HCT116 (cell line): ENCODE measurements at regions not wholly inside any gene's neighbourhood (a gene's known extent, or its start where the extent isn't known, plus 50 kb on each side); places are given as distances from the start of the nearest gene placed in this dataset.
"Not testable (repeated sequence)": the region's sequence is repeated elsewhere in the genome, so short reads cannot be mapped to it uniquely, and the experiment has no call there.

Source experiments
- ATAC-seq: fragments of 200-7000 bp; cut with Tn5 transposase; 2 replicates; pipeline ENCODE4 v1.9.1; 2020; ENCODE audit warnings: mild to moderate bottlenecking, moderate library complexity
- BruUV-seq: library from RNA; stranded (reverse); fragments of 400-500 nt; replicated peaks from 2 replicates; lab custom pipeline; 2021; lab: Mats Ljungman, UMichigan
- CTCF ChIA-PET: fragments of 300-600 bp; sonication (Branson Sonifier 250); formaldehyde crosslinking; loops from one replicate; lab custom pipeline; 2021; ENCODE audit warnings: antibody characterized with exemption; lab: Charles Lee
- POLR2A ChIA-PET: fragments of 300-600, 350-600 bp; sonication (Branson Sonifier 250); formaldehyde crosslinking; loops from one replicate; lab custom pipeline; 2021; ENCODE audit warnings: antibody characterized with exemption; lab: Charles Lee
- RAD21 ChIA-PET, 2 experiments: fragments of 300-600 bp; sonication (Branson Sonifier 250); formaldehyde crosslinking; loops; one replicate each; lab custom pipeline; 2023; ENCODE audit warnings: low total read pairs in 2 of 2; ENCODE audit not compliant: uncharacterized antibody in 2 of 2, unreplicated experiment in 2 of 2, low non-redundant PET in 1 of 2; lab: Charles Lee
- DNase-seq: peaks from one replicate; pipeline ENCODE4 v3.0.0-alpha.2; 2010; ENCODE audit warnings: low read depth, low spot score
- H2AFZ ChIP-seq: fragments of 200-600 bp; shearing (Covaris generic), sonication (generic); 2 replicates; pipeline ENCODE4 v1.6.1; 2017; ENCODE audit warnings: low read depth, mixed run types, mixed read lengths, antibody characterized with exemption, low read length; ENCODE audit not compliant: poor library complexity, severe bottlenecking
- H3K27ac ChIP-seq: 2 replicates; pipeline ENCODE4 v1.5.1; 2012; ENCODE audit warnings: low read depth, low read length
- H3K27me3 ChIP-seq: fragments of 200-600 bp; sonication (generic); 2 replicates; pipeline ENCODE4 v1.6.1; 2016; ENCODE audit warnings: mixed run types, low read length, mixed read lengths; ENCODE audit not compliant: insufficient read depth
- H3K36me3 ChIP-seq, 2 experiments: fragments of 200-500 bp in 1 of 2; fragments of 200-600 bp in 1 of 2; sonication (Bioruptor generic) in 1 of 2; sonication (generic) in 1 of 2; 2 replicates each; pipeline versions ENCODE4 v1.5.1 to v1.6.1; 2014 to 2016; ENCODE audit warnings: low read length in 2 of 2, inconsistent platforms in 1 of 2, mixed read lengths in 1 of 2, mixed run types in 1 of 2; ENCODE audit not compliant: insufficient read depth in 2 of 2, control insufficient read depth in 1 of 2
- H3K4me1 ChIP-seq, 2 experiments: fragments of 200-600 bp in 1 of 2; sonication (generic) in 1 of 2; 2 replicates each; pipeline versions ENCODE4 v1.5.1 to v1.6.1; 2012 to 2017; ENCODE audit warnings: low read length in 2 of 2, inconsistent platforms in 1 of 2, mild to moderate bottlenecking in 1 of 2, mixed read lengths in 1 of 2, mixed run types in 1 of 2, moderate library complexity in 1 of 2; ENCODE audit not compliant: insufficient read depth in 2 of 2, control insufficient read depth in 1 of 2
- H3K4me2 ChIP-seq: fragments of 200-600 bp; sonication (generic); 2 replicates; pipeline ENCODE4 v1.6.1; 2017; ENCODE audit warnings: mixed run types, low read length, mixed read lengths
- H3K4me3 ChIP-seq, 2 experiments: fragments of 200-600 bp in 1 of 2; sonication (generic) in 1 of 2; replicated peaks in 1 of 2; 2 replicates each; pipeline ENCODE4 v1.5.1; 2011 to 2016; ENCODE audit warnings: low read length in 2 of 2, control low read depth in 1 of 2, low read depth in 1 of 2, mild to moderate bottlenecking in 1 of 2, mixed read lengths in 1 of 2, mixed run types in 1 of 2
- H3K79me2 ChIP-seq: fragments of 200-600 bp; sonication (generic); 2 replicates; pipeline ENCODE4 v1.6.1; 2017; ENCODE audit warnings: mild to moderate bottlenecking, mixed run types, low read length, moderate library complexity, mixed read lengths; ENCODE audit not compliant: insufficient read depth
- H3K9ac ChIP-seq: fragments of 200-600 bp; sonication (generic); 2 replicates; pipeline ENCODE4 v1.6.1; 2016; ENCODE audit warnings: low read length, mixed read lengths
- H3K9me2 ChIP-seq: fragments of 200-600 bp; sonication (generic), shearing (Covaris generic); 2 replicates; pipeline ENCODE4 v1.6.1; 2017; ENCODE audit warnings: mixed run types, mild to moderate bottlenecking, moderate library complexity; ENCODE audit not compliant: insufficient read depth
- H3K9me3 ChIP-seq, 2 experiments: fragments of 200-500 bp in 1 of 2; fragments of 200-600 bp in 1 of 2; sonication (Bioruptor generic) in 1 of 2; sonication (generic) in 1 of 2; 2 replicates each; pipeline ENCODE4 v1.6.1; 2014 to 2017; ENCODE audit warnings: low read length in 2 of 2, mixed read lengths in 2 of 2, inconsistent platforms in 1 of 2, low read depth in 1 of 2, mild to moderate bottlenecking in 1 of 2, mixed run types in 1 of 2, moderate library complexity in 1 of 2; ENCODE audit not compliant: control insufficient read depth in 1 of 2, insufficient read depth in 1 of 2
- H4K20me1 ChIP-seq: fragments of 200-600 bp; sonication (generic), shearing (Covaris generic); 2 replicates; pipeline ENCODE4 v1.6.1; 2017; ENCODE audit warnings: mixed run types, mild to moderate bottlenecking, moderate library complexity; ENCODE audit not compliant: insufficient read depth
- CBX3 ChIP-seq: IDR thresholded peaks from 2 replicates; pipeline ENCODE4 v1.6.1; 2012; ENCODE audit warnings: low read depth
- CTCF ChIP-seq, 3 experiments: fragments of 200-600 bp in 1 of 3; sonication (generic) in 1 of 3; IDR thresholded peaks in 2 of 3; conservative IDR thresholded peaks in 1 of 3; 2 replicates each; pipeline ENCODE4 v1.5.1; 2012 to 2017; ENCODE audit warnings: low read depth in 2 of 3, low read length in 2 of 3, antibody characterized with exemption in 1 of 3, borderline replicate concordance in 1 of 3, control low read depth in 1 of 3, mild to moderate bottlenecking in 1 of 3, mixed read lengths in 1 of 3, mixed run types in 1 of 3, moderate library complexity in 1 of 3; ENCODE audit not compliant: insufficient read depth in 1 of 3
- intact Hi-C: fragments of 100-400 bp; cut with micrococcal nuclease; formaldehyde crosslinking; loops from 2 replicates; pipeline ENCODE4 v1.10.0; 2022

GRCh38 chr21:27026501-27026900 lies 59.6 kb upstream of the ADAMTS5 start (continued):
- TF ChIP-seq CTCF (IDR thresholded peaks at IDR 0.05 in 2 of 3, conservative IDR thresholded peaks at IDR 0.05 in 1 of 3; ENCODE audit: borderline replicate concordance in 1 of 3, insufficient read depth in 1 of 3, low read depth in 2 of 3, low read length in 2 of 3), result no peak

GRCh38 chr21:27025708-27026107 lies 58.8 kb upstream of the ADAMTS5 start:
- H3K27ac ChIP-seq, H3K4me2 ChIP-seq, H3K27me3 ChIP-seq, BruUV-seq, DNase-seq, H3K36me3 ChIP-seq, H3K4me3 ChIP-seq, CTCF ChIA-PET, H3K9me2 ChIP-seq, intact Hi-C loops, H3K79me2 ChIP-seq, H2AFZ ChIP-seq, RAD21 ChIA-PET, ATAC-seq, POLR2A ChIA-PET, H3K9ac ChIP-seq, H3K4me1 ChIP-seq, H4K20me1 ChIP-seq: not testable (repeated sequence)
- peaks cover 0 to 25% of the 10 kb centered on the region in 2 experiments; a peak in 1 of 4 replicates for H3K9me3 ChIP-seq

GRCh38 chr21:27024971-27025370 lies 58.1 kb upstream of the ADAMTS5 start:
- H3K4me2 ChIP-seq, result no peak overlapping the region
- ATAC-seq (no peak), DNase-seq (no peak)
- H4K20me1 ChIP-seq, result no peaks in the 10 kb centered on the region
- H3K27me3 ChIP-seq, result no peaks in the 10 kb centered on the region
- no peaks in the 10 kb centered on the region; a peak in 1 of 4 replicates for H3K36me3 ChIP-seq
- H3K4me3 ChIP-seq, result no peak overlapping the region
- CTCF ChIA-PET, result no interaction called here
- RAD21 ChIA-PET, result no interaction called here
- peaks cover 0 to 23% of the 10 kb centered on the region in 2 experiments; a peak in 2 of 4 replicates for H3K9me3 ChIP-seq
- H3K9ac ChIP-seq, result no peak overlapping the region
- TF ChIP-seq CBX3, result no peak
- no TSS peak for BruUV-seq
- H3K79me2 ChIP-seq, result no peaks in the 10 kb centered on the region
- intact Hi-C loops, result no loop called here
- no peaks in the 10 kb centered on the region for H3K4me1 ChIP-seq
- H3K9me2 ChIP-seq, result no peaks in the 10 kb centered on the region
- H2AFZ ChIP-seq, result no peak overlapping the region
- POLR2A ChIA-PET, result no interaction called here
- H3K27ac ChIP-seq, result no peak overlapping the region
